Panc1 (cell line): ENCODE measurements at regions not wholly inside any gene's neighbourhood (a gene's known extent, or its start where the extent isn't known, plus 50 kb on each side); places are given as distances from the start of the nearest gene placed in this dataset.

ENCODE experiments used
- ATAC-seq: fragments of 200-7000 bp; cut with Tn5 transposase; 2 replicates; pipeline ENCODE4 v1.9.1; 2020; ENCODE audit warnings: mild to moderate bottlenecking, moderate library complexity
- BruUV-seq: library from RNA; stranded (reverse); fragments of 400-500 nt; replicated peaks from 2 replicates; lab custom pipeline; 2021; lab: Mats Ljungman, UMichigan
- CTCF ChIA-PET: fragments of 300-600 bp; sonication (Branson Sonifier 250); formaldehyde crosslinking; loops from one replicate; lab custom pipeline; 2022; ENCODE audit warnings: antibody characterized with exemption; lab: Charles Lee
- POLR2A ChIA-PET: fragments of 300-600 bp; sonication (Branson Sonifier 250); formaldehyde crosslinking; loops from one replicate; lab custom pipeline; 2022; ENCODE audit warnings: antibody characterized with exemption; lab: Charles Lee
- DNase-seq: peaks from one replicate; pipeline ENCODE4 v3.0.0-alpha.2; 2010; ENCODE audit warnings: low read depth, low spot score
- H3K27ac ChIP-seq: 2 replicates; pipeline ENCODE4 v1.5.1; 2011; ENCODE audit warnings: mild to moderate bottlenecking, low read length, inconsistent platforms
- H3K27me3 ChIP-seq: fragments of 200-500 bp; sonication (Bioruptor generic); 2 replicates; pipeline ENCODE4 v1.6.0; 2014; ENCODE audit warnings: low read length, inconsistent platforms; ENCODE audit not compliant: control insufficient read depth, insufficient read depth
- H3K36me3 ChIP-seq: fragments of 200-500 bp; sonication (Bioruptor generic); 2 replicates; pipeline ENCODE4 v1.5.1; 2014; ENCODE audit warnings: inconsistent platforms, mild to moderate bottlenecking, low read length, moderate library complexity; ENCODE audit not compliant: control insufficient read depth, insufficient read depth
- H3K4me1 ChIP-seq: 2 replicates; pipeline ENCODE4 v1.5.1; 2011; ENCODE audit warnings: inconsistent platforms, mild to moderate bottlenecking, low read length, moderate library complexity; ENCODE audit not compliant: control insufficient read depth, insufficient read depth
- H3K4me3 ChIP-seq, 2 experiments: 2 replicates each; pipeline ENCODE4 v1.5.1; 2011 to 2012; ENCODE audit warnings: low read depth in 2 of 2, low read length in 2 of 2, mild to moderate bottlenecking in 2 of 2, inconsistent platforms in 1 of 2, moderate library complexity in 1 of 2
- H3K9me3 ChIP-seq: fragments of 200-500 bp; sonication (Bioruptor generic); 2 replicates; pipeline ENCODE4 v1.5.1; 2014; ENCODE audit warnings: low read depth, mild to moderate bottlenecking, inconsistent platforms, low read length, moderate library complexity; ENCODE audit not compliant: control insufficient read depth, insufficient read depth
- POLR2AphosphoS5 ChIP-seq: IDR thresholded peaks from 2 replicates; pipeline ENCODE4 v1.6.1; 2012; ENCODE audit warnings: mild to moderate bottlenecking, low read depth, low read length, moderate library complexity
- SIN3A ChIP-seq: IDR thresholded peaks from 2 replicates; pipeline ENCODE4 v1.6.1; 2012; ENCODE audit warnings: low read depth, mild to moderate bottlenecking, low read length, moderate library complexity, borderline replicate concordance; ENCODE audit not compliant: insufficient read depth
- TCF7L2 ChIP-seq: IDR thresholded peaks from 2 replicates; pipeline ENCODE4 v1.6.1; 2011; ENCODE audit warnings: mild to moderate bottlenecking, low read depth, low read length, inconsistent platforms
- in situ Hi-C: cut with HindIII; loops from 2 replicates; pipeline ENCODE4 v1.10.0; 2016; ENCODE audit warnings: low sequenced_read_pairs, low pct_unique_long_range_greater_than_20kb
- intact Hi-C: fragments of 100-400 bp; cut with micrococcal nuclease; formaldehyde crosslinking; loops from one replicate; pipeline ENCODE4 v1.10.0; 2022; ENCODE audit not compliant: unreplicated experiment
- TF ChIP-seq, protein P1 (sequence below): fragments of 450-650 bp; IDR thresholded peaks from 2 replicates; pipeline ENCODE4 v1.5.1; 2017; ENCODE audit warnings: mild to moderate bottlenecking
- TF ChIP-seq, protein P2 (sequence below), 2 experiments: IDR thresholded peaks; 2 replicates each; pipeline ENCODE4 v1.6.1; 2011 to 2012; ENCODE audit warnings: low read depth in 2 of 2, control low read depth in 1 of 2, low read length in 1 of 2, mild to moderate bottlenecking in 1 of 2, moderate library complexity in 1 of 2; ENCODE audit not compliant: insufficient read depth in 1 of 2

DNA sequence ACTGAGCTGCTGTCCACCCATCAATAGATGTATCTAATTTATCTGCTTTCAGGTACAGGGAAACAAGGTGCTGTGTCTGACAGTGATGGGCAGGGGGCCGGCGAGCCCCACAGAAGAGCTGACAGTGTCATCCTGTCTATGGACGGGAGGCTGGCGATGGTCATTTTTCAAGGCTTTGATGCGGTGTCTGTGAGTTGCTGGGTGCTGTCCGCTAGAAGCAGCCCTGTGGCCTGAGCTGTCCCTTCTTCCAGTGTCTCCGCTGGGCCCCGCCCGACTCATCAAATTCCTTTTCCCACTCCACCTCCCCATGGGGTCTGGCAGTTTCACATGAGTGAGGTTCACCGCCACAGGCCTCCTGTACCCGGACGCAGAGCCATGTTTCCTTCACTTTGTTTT lies 161.4 kb upstream of the PMEPA1 start:
- H3K4me3 ChIP-seq = no peak overlapping the region
- intact Hi-C loops = no loop called here
- no peak overlapping the region for H3K27ac ChIP-seq
- no peaks in the 10 kb centered on the region for H3K9me3 ChIP-seq
- H3K36me3 ChIP-seq = no peaks in the 10 kb centered on the region
- in situ Hi-C loops = no loop called here
- BruUV-seq = no TSS peak
- ATAC-seq = no peak
- no peaks in the 10 kb centered on the region for H3K4me1 ChIP-seq
- TF ChIP-seq, protein P1, sequence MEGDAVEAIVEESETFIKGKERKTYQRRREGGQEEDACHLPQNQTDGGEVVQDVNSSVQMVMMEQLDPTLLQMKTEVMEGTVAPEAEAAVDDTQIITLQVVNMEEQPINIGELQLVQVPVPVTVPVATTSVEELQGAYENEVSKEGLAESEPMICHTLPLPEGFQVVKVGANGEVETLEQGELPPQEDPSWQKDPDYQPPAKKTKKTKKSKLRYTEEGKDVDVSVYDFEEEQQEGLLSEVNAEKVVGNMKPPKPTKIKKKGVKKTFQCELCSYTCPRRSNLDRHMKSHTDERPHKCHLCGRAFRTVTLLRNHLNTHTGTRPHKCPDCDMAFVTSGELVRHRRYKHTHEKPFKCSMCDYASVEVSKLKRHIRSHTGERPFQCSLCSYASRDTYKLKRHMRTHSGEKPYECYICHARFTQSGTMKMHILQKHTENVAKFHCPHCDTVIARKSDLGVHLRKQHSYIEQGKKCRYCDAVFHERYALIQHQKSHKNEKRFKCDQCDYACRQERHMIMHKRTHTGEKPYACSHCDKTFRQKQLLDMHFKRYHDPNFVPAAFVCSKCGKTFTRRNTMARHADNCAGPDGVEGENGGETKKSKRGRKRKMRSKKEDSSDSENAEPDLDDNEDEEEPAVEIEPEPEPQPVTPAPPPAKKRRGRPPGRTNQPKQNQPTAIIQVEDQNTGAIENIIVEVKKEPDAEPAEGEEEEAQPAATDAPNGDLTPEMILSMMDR = no peak
- TF ChIP-seq, protein P2, sequence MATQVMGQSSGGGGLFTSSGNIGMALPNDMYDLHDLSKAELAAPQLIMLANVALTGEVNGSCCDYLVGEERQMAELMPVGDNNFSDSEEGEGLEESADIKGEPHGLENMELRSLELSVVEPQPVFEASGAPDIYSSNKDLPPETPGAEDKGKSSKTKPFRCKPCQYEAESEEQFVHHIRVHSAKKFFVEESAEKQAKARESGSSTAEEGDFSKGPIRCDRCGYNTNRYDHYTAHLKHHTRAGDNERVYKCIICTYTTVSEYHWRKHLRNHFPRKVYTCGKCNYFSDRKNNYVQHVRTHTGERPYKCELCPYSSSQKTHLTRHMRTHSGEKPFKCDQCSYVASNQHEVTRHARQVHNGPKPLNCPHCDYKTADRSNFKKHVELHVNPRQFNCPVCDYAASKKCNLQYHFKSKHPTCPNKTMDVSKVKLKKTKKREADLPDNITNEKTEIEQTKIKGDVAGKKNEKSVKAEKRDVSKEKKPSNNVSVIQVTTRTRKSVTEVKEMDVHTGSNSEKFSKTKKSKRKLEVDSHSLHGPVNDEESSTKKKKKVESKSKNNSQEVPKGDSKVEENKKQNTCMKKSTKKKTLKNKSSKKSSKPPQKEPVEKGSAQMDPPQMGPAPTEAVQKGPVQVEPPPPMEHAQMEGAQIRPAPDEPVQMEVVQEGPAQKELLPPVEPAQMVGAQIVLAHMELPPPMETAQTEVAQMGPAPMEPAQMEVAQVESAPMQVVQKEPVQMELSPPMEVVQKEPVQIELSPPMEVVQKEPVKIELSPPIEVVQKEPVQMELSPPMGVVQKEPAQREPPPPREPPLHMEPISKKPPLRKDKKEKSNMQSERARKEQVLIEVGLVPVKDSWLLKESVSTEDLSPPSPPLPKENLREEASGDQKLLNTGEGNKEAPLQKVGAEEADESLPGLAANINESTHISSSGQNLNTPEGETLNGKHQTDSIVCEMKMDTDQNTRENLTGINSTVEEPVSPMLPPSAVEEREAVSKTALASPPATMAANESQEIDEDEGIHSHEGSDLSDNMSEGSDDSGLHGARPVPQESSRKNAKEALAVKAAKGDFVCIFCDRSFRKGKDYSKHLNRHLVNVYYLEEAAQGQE (IDR thresholded peaks at IDR 0.05; ENCODE audit: insufficient read depth in 1 of 2, low read depth in 2 of 2, low read length in 1 of 2) = no peak
- TF ChIP-seq POLR2AphosphoS5 = no peak
- no peak for TF ChIP-seq TCF7L2
- TF ChIP-seq SIN3A = no peak
- CTCF ChIA-PET = no interaction called here
- POLR2A ChIA-PET = no interaction called here
- no peaks in the 10 kb centered on the region for H3K27me3 ChIP-seq
- DNase-seq = no peak

- H3K4me3 ChIP-seq = no peak overlapping the region
- H3K9me3 ChIP-seq = no peaks in the 10 kb centered on the region
- no TSS peak for BruUV-seq
- in situ Hi-C loops = no loop called here
- ChIA-PET POLR2A (no interaction called here), CTCF (no interaction called here)
- ATAC-seq (no peak), DNase-seq (no peak)
- no peak overlapping the region for H3K27ac ChIP-seq
- TF ChIP-seq POLR2AphosphoS5 = no peak
- TF ChIP-seq, protein P2 (IDR thresholded peaks at IDR 0.05; ENCODE audit: insufficient read depth in 1 of 2, low read depth in 2 of 2, low read length in 1 of 2) = no peak
- H3K36me3 ChIP-seq = no peaks in the 10 kb centered on the region
- intact Hi-C loops = no loop called here
- no peaks in the 10 kb centered on the region for H3K27me3 ChIP-seq
- H3K4me1 ChIP-seq = no peaks in the 10 kb centered on the region
Observed at GRCh38 chr20:57870597-57871236, 160.9 kb upstream of the PMEPA1 start.
